ENCODE measurements at regions not wholly inside any gene's neighbourhood (a gene's known extent, or its start where the extent isn't known, plus 50 kb on each side); places are given as distances from the start of the nearest gene placed in this dataset.

- TF ChIP-seq CTCF (IDR thresholded peaks at IDR 0.05) (no peak), EZH2 (IDR thresholded peaks at IDR 0.05) (no peak)
Measured at GRCh38 chr7:94769724-94770123, 113.8 kb upstream of the SGCE start.
